SH-SY5Y (cell line): ENCODE measurements at regions not wholly inside any gene's neighbourhood (a gene's known extent, or its start where the extent isn't known, plus 50 kb on each side); places are given as distances from the start of the nearest gene placed in this dataset.

Experiments used
- GATA2 ChIP-seq: IDR thresholded peaks from 2 replicates; pipeline ENCODE4 v1.6.1; 2011; ENCODE audit warnings: mild to moderate bottlenecking, low read depth, low read length
- GATA3 ChIP-seq: IDR thresholded peaks from 2 replicates; pipeline ENCODE4 v1.6.1; 2011; ENCODE audit warnings: low read depth, mild to moderate bottlenecking, low read length, moderate library complexity

GRCh38 chr4:137967480-137968190 is 274.5 kb downstream of the SLC7A11 start:
- TF ChIP-seq GATA2 (no peak), GATA3 (no peak)

GRCh38 chr4:137966504-137966903 is 275.6 kb downstream of the SLC7A11 start:
- TF ChIP-seq GATA3 (no peak), GATA2 (no peak)

DNA sequence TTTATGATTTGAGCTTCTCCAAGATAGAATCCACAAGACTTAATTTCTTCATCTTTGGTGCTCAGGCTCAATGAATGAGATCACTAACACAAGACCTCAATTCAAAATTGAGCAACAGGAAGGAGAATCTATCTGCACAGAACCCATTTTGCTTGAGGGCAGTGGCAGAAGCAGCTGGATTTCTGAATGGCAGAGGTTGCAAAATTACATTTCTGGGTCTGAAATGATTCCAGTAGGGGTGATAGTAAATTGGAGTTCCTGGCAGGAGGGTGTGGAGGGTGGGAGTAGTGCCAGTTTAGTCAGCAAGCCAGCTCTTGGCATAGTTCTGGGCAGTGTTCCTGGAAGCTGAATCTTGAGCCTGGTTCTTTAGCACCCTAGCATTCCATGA is 281.1 kb downstream of the SLC7A11 start:
- TF ChIP-seq GATA3 (no peak), GATA2 (no peak)

DNA sequence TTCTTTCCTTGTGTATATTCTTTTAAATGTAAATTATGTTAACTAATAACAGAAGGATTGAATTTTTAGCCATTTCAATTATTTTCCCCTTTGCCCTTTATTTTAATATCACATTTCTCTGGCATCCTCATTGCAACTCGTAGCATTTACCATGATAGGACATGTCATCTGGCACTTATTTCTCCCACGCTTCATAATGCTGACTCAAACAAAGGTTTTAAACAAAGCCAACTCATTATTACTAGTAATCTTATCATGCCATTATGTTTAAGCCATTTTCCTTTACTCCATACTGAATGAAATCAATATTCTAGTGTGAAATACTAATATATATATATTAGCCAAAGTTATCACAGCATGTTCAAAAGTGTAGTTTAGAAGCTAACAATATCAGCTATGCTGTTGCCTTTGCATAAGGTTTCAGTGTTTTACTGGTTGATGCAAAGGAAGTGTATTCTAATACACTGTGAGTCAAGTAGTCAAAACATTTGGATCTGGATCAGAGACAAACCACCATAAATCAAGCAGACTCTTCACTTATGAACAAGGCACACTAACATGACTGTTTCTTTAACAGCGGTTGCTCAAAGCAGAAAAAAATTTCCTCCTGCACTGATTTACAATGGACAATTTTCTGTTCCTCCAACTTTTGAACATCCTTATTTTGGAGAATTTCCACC is 281.6 kb downstream of the SLC7A11 start:
- no peak for TF ChIP-seq GATA2
- no peak for TF ChIP-seq GATA3

- TF ChIP-seq GATA2 (no peak), GATA3 (no peak)
These were observed 284.3 kb downstream of the SLC7A11 start for GRCh38 chr4:137957806-137958205.

- no peak for TF ChIP-seq GATA3
- no peak for TF ChIP-seq GATA2
These were observed 285.9 kb downstream of the SLC7A11 start for GRCh38 chr4:137956256-137956655.

- no peak for TF ChIP-seq GATA2
- TF ChIP-seq GATA3 = no peak
These were observed 286.6 kb downstream of the SLC7A11 start for GRCh38 chr4:137955595-137955994.

- TF ChIP-seq GATA2 = no peak
- TF ChIP-seq GATA3 = no peak
These were observed 290.0 kb downstream of the SLC7A11 start for GRCh38 chr4:137952116-137952515.

DNA sequence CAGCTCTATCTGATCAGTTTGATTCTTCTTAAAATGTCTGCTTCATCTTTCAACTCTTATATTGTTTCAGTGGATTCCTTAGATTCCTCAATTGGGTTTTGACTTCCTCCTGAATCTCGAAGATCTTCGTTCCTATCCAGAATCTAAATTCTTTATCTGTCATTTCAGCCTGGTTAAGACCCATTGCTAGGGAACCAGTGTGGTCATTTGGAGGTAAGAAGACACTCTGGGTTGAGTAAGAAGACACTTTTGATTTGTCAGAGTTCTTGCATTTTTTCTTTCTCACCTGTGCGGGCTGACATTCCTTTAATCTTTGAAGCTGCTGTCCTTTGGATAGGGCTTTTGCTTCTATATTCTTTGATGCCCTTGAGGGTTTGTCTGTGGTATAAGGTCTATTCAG is 291.9 kb downstream of the SLC7A11 start:
- TF ChIP-seq GATA2 (no peak), GATA3 (no peak)

GRCh38 chr4:137949746-137950145 is 292.4 kb downstream of the SLC7A11 start:
- TF ChIP-seq GATA3 (no peak), GATA2 (no peak)

- no peak for TF ChIP-seq GATA2
- TF ChIP-seq GATA3 = no peak
These were observed 295.5 kb downstream of the SLC7A11 start for GRCh38 chr4:137946453-137947174.

DNA sequence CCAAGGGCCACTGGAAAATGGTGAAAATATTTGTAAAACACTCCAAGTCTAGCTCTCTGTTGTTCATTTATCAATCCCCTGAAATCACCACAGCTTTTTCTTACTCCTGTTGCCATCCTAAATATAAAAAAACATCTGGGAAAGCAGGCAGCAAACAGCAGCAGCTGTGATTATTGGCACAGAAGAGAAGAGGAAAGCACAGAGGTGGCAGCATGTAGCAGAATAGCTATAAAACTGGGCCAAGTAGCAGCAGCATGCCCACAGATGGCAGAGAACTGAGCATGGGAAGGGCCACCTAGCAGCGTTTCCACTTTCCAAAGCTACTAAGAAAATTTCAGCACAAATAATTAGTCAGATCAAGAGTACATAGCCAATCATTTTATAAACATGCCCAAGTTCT is 307.2 kb downstream of the SLC7A11 start:
- no peak for TF ChIP-seq GATA3
- no peak for TF ChIP-seq GATA2

DNA sequence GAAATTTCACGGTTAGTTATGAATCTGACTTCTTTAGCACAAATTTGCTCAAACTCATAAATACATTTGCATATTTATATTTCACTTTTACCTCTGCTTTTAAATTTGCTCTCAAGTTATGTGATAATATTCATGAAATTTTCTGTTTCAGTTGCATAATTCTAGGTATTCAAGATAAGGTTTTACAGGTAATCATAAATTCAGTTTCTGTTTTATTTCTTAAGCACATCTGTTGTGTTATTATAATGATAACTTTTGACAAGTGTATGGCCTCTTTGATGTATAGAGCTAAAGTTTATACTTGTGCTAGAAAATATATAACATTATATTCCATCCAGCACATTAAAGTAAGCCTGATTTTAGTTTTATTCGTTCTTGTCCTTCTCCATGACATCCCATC is 308.1 kb downstream of the SLC7A11 start:
- TF ChIP-seq GATA2 = no peak
- no peak for TF ChIP-seq GATA3

- TF ChIP-seq GATA3 (no peak), GATA2 (no peak)
These were observed 314.2 kb downstream of the SLC7A11 start for GRCh38 chr4:137927972-137928371.

DNA sequence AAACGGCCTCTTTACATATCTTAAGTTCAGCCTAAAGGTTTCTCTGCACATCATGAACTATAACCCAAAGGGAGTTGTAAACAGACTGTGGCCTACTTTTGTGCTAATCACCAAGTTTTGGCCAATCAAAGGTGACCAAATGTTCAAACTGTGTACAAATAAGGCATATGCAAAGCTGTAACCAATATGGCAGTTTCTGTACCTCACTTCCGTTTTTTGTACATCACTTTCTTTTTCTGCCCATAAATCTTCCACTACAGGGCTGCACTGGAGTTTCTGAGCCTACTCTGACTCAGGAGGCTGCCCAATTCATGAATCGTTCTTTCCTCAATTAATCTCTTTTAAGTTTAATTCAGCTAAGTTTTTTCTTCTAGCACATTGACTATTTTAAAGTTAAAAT is 318.7 kb downstream of the SLC7A11 start:
- no peak for TF ChIP-seq GATA3
- no peak for TF ChIP-seq GATA2
